ENCODE measurements at regions not wholly inside any gene's neighbourhood (a gene's known extent, or its start where the extent isn't known, plus 50 kb on each side); places are given as distances from the start of the nearest gene placed in this dataset.

DNA sequence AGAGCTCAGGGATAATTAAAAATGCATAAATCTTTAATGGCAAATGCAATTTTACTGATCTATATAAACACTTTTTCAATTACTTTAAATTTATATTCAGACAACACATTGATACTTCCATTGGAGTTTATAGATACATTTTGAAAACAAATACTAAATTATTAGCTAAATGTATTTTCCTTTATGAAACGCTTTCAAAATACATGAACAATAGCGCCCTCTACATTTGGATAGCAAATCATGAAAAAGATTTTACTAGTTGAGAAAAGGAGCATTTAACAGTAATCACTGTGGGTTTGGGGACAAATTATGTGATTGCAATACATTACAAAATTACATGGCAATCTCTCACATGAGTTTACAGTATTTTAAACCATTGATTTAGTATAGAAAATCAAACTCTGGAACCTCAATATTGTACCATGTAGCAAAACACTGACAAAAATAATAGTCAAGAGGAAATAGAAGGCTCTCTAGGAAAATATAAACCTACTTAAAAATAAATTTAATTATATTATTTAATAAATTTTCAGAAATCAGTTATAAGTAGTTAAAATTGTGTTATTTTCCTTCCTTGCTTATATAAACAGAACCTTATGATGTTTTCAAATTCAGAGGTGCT, 207.9 kb downstream of the ZIC1 start:
- TF ChIP-seq, protein P1, sequence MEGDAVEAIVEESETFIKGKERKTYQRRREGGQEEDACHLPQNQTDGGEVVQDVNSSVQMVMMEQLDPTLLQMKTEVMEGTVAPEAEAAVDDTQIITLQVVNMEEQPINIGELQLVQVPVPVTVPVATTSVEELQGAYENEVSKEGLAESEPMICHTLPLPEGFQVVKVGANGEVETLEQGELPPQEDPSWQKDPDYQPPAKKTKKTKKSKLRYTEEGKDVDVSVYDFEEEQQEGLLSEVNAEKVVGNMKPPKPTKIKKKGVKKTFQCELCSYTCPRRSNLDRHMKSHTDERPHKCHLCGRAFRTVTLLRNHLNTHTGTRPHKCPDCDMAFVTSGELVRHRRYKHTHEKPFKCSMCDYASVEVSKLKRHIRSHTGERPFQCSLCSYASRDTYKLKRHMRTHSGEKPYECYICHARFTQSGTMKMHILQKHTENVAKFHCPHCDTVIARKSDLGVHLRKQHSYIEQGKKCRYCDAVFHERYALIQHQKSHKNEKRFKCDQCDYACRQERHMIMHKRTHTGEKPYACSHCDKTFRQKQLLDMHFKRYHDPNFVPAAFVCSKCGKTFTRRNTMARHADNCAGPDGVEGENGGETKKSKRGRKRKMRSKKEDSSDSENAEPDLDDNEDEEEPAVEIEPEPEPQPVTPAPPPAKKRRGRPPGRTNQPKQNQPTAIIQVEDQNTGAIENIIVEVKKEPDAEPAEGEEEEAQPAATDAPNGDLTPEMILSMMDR (IDR thresholded peaks at IDR 0.05) = peak; percentile 29; the same call in 1 of the 3 replicates
- TF ChIP-seq KDM5A (IDR thresholded peaks at IDR 0.05) (no peak), POLR2A (IDR thresholded peaks at IDR 0.05; ENCODE audit: low read length) (no peak), SREBF2 (IDR thresholded peaks at IDR 0.05) (no peak), POLR2AphosphoS2 (conservative IDR thresholded peaks at IDR 0.05; ENCODE audit: low read length) (no peak), JUN (IDR thresholded peaks at IDR 0.05) (no peak), CBX2 (IDR thresholded peaks at IDR 0.05; ENCODE audit: borderline replicate concordance, low read depth) (no peak), RNF2 (IDR thresholded peaks at IDR 0.05; ENCODE audit: borderline replicate concordance, low read depth) (no peak), ZSCAN20 (CRISPR knock-in tag; IDR thresholded peaks at IDR 0.05) (no peak), NR3C1 (IDR thresholded peaks at IDR 0.05) (no peak), CHD4 (IDR thresholded peaks at IDR 0.05; ENCODE audit: borderline replicate concordance) (no peak)
